GM12874 (cell line): ENCODE measurements at regions not wholly inside any gene's neighbourhood (a gene's known extent, or its start where the extent isn't known, plus 50 kb on each side); places are given as distances from the start of the nearest gene placed in this dataset.

Source experiments
- TF ChIP-seq, protein P1 (sequence below): IDR thresholded peaks from 2 replicates; pipeline ENCODE4 v1.5.1; 2011; ENCODE audit warnings: low read depth, mild to moderate bottlenecking, control low read depth, low read length, moderate library complexity; ENCODE audit not compliant: insufficient read depth

DNA sequence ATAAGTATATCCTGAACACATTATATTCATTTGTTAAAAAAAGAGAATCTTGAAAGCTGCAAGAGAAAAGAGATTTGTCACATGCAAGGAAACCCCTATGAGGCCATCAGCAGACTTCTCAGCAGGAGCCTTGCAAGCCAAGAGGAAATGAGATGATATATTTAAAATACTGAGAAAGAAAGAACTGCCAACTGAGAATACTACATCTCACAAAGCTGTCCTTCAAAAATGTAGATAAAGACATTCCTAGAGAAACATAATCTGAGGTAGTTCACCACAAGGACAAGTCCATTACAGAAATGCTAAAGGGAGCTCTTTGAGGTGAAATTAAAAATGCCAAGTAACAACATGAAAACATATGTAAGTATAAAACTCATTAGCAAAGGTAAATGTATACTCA lies 224.4 kb upstream of the MBL2 start:
- TF ChIP-seq, protein P1, sequence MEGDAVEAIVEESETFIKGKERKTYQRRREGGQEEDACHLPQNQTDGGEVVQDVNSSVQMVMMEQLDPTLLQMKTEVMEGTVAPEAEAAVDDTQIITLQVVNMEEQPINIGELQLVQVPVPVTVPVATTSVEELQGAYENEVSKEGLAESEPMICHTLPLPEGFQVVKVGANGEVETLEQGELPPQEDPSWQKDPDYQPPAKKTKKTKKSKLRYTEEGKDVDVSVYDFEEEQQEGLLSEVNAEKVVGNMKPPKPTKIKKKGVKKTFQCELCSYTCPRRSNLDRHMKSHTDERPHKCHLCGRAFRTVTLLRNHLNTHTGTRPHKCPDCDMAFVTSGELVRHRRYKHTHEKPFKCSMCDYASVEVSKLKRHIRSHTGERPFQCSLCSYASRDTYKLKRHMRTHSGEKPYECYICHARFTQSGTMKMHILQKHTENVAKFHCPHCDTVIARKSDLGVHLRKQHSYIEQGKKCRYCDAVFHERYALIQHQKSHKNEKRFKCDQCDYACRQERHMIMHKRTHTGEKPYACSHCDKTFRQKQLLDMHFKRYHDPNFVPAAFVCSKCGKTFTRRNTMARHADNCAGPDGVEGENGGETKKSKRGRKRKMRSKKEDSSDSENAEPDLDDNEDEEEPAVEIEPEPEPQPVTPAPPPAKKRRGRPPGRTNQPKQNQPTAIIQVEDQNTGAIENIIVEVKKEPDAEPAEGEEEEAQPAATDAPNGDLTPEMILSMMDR, result no peak

DNA sequence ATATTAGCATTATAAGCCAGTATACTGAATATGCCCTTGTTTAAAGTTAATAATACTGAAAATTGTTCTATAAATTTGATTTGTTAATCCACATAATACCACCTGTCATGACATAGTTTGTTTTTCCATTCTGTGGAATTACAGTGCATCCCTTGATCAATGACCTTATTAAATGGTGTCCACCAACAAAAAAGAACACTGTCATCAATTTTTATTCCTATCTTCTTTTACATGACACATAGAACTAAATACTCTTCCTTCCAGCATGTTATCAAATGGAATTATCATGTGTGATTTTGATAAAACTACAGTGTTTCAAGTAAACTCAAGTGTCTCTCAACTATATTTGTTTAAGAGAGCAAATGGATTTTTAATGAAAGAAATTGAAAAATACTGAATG lies 221.8 kb upstream of the MBL2 start:
- TF ChIP-seq, protein P1, result no peak

DNA sequence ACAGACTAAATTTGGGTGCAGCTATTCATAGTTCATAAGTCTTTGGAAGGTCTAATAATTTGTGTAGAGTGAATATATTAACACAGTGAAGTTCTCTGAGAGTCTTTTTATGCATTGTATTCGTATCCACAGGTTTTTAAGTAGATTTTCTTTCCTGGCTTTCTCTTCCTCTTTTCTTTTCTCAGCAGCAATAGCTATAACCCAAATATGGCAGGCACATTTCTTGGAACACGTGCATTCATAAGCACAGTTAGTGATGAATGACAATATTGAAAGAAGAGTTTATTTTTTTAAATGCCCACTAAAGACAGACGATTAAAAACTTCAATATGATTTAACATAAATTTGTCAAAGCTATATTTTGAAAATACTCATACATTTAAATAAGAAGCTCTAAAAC lies 220.5 kb upstream of the MBL2 start:
- TF ChIP-seq, protein P1, result no peak

DNA sequence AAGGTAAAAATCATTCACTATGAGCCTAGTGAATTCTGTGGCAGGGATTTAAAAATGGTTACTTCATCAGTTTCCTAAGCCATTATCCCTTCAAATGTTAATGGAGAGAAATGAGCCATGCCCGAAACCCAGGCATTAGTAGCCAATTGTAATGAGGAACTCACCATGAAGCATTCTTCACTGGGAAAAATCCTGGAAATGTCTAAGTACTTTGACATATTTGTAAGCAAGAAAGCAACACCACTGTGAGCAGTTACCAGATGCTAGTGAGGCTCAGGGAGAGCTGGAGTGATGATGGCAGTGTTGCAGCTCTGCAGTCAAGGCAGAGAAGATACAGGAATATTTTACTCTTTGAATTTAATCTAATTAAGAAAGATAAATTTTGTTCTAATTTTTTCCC lies 220.0 kb upstream of the MBL2 start:
- TF ChIP-seq, protein P1, result no peak

DNA sequence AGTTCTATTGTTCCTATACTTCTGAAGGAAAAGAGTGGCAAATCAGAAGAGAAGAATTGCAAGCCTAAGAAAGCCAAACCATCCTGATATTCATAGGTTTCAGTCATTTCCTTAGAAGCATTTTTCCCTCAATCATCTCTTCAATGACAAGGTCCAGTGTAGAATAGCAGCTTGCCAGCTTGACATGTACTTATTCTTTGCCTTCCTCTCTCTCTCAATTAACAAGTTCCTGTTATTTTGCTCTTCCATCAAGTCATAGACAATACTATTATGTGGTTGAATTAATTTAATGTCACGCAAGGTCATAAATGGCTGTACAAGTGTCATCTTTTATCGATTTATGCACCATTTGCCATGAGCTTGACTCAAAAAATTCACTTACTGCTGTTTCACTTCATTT lies 216.3 kb upstream of the MBL2 start:
- TF ChIP-seq, protein P1, result no peak

DNA sequence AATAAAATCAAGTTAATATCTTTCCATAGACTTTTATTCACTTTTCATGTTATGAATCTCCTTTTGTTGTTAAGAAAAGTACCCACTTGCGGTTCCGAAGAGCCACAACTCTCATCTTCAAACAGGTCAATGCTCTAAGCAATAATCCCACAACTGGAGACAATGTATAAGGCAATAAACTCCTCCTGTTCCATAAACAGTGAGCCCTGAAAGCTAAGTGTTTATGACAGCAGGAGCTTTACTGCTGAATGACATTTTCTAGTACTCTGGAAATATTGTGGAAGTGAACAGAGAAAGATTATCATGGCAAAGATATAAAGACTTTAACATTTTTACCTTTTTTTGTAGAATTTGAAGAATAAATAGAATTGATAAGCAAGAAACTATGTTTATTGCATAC lies 213.5 kb upstream of the MBL2 start:
- TF ChIP-seq, protein P1, result no peak

DNA sequence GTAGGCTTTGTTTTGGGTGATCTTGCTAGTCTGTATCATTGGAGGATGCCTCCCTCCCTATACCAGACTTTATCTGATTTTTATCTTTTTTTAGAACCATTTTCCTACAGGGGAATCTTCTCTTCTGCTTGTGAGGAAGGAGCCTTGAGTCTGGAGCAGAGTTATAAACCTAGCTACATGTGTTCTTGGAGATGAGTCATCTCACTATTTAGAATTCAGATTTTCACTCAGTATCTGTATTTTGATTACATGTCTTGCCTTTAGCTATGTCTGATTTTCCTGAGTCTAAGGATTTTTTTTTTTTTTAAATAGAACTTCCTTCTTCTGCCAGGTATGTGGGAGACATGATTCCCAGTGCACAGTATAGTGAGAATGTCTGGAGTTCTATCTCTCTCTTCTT lies 211.6 kb upstream of the MBL2 start:
- TF ChIP-seq, protein P1, result no peak
